ACHN (cell line): ENCODE measurements at regions not wholly inside any gene's neighbourhood (a gene's known extent, or its start where the extent isn't known, plus 50 kb on each side); places are given as distances from the start of the nearest gene placed in this dataset.

ENCODE experiments used
- DNase-seq: peaks from one replicate; pipeline ENCODE4 v3.0.0-alpha.2; 2015
- in situ Hi-C: cut with HindIII; loops from 2 replicates; pipeline ENCODE4 v1.10.0; 2017; ENCODE audit warnings: low sequenced_read_pairs, low pct_ligation_motif_present, low pct_unique_long_range_greater_than_20kb

DNA sequence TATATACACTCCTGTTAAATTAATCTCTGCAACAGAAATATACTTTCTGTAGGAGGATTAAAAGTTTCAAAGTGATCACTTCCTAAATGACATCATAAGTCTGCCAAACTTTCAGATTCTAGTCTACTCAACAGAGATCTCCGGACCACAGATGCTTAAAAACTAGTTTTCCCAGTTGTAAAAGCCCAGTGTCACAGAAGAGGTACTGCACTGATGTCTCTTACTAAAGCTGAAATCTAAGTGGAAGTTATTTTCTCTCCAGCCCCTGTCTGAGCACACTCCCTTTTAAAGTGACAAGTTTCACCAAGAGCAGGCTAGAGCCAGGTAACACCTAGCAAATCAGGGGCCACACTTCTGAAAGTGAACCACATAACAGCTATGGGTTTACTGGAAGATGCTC, 71.6 kb upstream of the DST start:
- in situ Hi-C loops: no loop called here

GRCh38 chr6:56713254-56713672, 70.6 kb upstream of the DST start:
- in situ Hi-C loops: no loop called here
- DNase-seq: peak; percentile 91

More for the DNA sequence above, 71.6 kb upstream of the DST start:
- DNase-seq: peak; percentile 29

- no peak for DNase-seq
- in situ Hi-C loops: no loop called here
Observed at GRCh38 chr6:56710967-56711366, 68.3 kb upstream of the DST start.

DNA sequence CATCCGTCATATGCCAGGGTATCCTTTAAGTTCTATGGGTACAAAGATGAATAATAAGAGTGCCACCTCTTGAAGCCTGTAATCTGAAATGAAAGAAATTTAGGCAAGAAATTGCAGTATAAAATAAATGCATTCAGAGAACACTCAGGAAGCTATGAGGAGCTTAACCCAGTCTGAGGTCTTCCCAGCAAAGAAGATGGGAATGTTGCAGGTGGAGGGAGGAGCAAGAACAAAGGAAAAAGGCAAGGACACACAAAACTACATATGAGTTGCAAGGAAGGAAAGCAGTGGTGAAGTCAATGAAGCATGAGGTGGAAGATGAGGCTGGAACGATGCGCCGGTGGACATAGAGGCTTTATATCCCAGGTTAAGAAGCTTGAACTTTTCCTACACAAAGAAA, 67.0 kb upstream of the DST start:
- in situ Hi-C loops: no loop called here
- no peak for DNase-seq

DNA sequence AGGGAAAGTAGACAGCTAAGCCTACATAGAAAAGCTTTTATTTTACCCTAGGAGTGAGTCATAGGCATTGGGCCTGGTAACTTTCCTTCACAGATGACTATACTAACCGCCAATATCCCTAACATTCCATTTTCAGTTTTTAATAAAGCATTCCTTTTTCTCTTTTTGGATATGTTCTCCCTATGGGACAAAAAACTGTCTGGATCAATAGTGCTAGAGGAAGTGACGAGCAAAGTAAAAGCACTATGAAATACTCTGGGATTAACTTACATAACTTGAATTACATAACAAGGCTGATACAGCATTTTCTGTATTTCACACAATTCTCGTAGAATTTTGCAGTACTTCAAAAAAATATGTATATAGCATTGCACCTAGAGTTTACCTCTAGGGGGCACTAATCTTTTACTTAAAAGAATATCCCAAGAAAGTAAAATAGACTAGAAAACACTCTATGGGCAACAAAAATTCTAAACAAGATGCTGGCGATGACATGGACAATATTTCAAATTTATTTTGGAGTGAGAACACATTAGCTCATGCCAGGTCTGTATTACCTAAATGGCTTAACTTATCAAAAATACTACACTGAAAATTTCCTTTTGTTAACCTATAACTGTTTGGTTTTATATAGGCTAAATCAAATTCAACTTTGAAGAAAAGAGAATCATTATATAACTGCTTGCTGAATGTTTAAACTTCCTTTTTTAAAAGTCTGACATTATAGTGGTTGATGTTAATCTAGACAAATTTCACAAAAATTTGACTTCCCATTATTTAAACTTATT, 66.3 kb upstream of the DST start:
- in situ Hi-C loops: no loop called here
- DNase-seq: peak; percentile 67

DNA sequence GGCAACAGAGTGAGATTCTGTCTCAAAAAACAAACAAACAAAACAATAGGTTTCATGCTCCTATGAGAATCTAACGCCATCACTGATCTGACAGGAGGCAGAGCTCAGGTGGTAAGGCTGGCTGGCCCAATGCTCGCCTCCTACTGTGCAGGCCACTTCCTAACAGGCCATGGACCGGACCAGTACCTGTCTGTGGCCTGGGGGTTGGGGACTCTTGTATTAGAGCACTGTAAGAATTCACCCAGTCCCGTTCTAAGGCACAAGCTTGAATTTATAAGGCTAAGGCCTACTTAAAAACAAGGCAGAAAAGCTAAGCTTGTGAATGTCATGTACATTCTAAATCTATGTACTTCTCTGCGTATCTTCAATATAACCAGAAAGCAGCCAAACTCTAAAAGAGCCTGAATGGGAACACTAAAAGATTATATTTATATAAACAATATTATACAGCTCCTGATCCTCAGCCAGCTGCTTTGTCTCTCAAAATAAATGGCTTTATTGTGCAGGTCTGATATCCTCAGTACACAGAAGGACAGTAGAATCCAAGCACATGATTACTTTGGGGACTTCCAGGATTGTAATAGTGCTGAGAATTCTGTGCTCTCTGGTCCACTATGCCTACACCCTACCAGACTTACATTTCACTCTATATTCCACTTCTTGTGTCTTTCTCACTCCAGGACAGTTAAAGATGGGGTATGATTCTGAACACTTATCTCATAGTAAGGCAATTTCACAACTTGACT, 64.5 kb upstream of the DST start:
- in situ Hi-C loops: no loop called here
- DNase-seq: no peak

GRCh38 chr6:56699066-56699654, 56.5 kb upstream of the DST start:
- DNase-seq: peak; percentile 47

GRCh38 chr6:56695702-56696101, 53.0 kb upstream of the DST start:
- DNase-seq: no peak
- in situ Hi-C loops: no loop called here

More at GRCh38 chr6:56699066-56699654, 56.5 kb upstream of the DST start:
- in situ Hi-C loops: no loop called here

- DNase-seq: peak; percentile 34
- in situ Hi-C loops: no loop called here
Observed at GRCh38 chr6:56694002-56694401, 51.3 kb upstream of the DST start.

DNA sequence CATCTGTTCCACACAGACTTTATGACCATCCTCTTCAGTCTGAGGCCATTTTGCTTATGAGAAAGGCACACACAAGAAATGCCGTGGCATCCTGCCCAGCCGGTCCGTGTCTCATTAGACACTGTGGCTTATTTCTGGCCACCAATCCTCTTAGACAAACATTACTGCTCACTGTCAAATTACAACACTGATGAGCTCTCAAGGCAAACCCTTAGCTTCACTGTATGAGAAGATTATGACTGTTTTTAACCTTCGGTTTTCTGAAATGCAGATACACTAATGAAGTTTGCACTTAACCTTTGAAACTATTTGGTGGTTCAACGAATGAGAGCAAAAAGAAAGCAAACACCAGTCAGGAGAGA, 50.5 kb upstream of the DST start:
- DNase-seq: peak; percentile 73

GRCh38 chr6:56692523-56693245, 50.0 kb upstream of the DST start:
- DNase-seq: peak; percentile 53

More for the DNA sequence above, 50.5 kb upstream of the DST start:
- in situ Hi-C loops: no loop called here

More at GRCh38 chr6:56692523-56693245, 50.0 kb upstream of the DST start:
- in situ Hi-C loops: no loop called here
